NCI-H524 (cell line): ENCODE measurements at regions not wholly inside any gene's neighbourhood (a gene's known extent, or its start where the extent isn't known, plus 50 kb on each side); places are given as distances from the start of the nearest gene placed in this dataset.
"Not testable (repeated sequence)": the region's sequence is repeated elsewhere in the genome, so short reads cannot be mapped to it uniquely, and the experiment has no call there.

Experiments used
- DNase-seq, 2 experiments: peaks; one replicate each; lab custom pipeline; 2025; lab: John Stamatoyannopoulos, UW

GRCh38 chrX:44096666-44097065, 123.5 kb upstream of the NDP start:
- DNase-seq = no peak

- no peak for DNase-seq
Measured at GRCh38 chrX:44094821-44095530, 121.8 kb upstream of the NDP start.

- no peak for DNase-seq
Measured at GRCh38 chrX:44093431-44093830, 120.2 kb upstream of the NDP start.

- no peak for DNase-seq
Measured at GRCh38 chrX:44092778-44093177, 119.6 kb upstream of the NDP start.

- no peak for DNase-seq
Measured at GRCh38 chrX:44088510-44089144, 115.4 kb upstream of the NDP start.

GRCh38 chrX:44085209-44085608, 112.0 kb upstream of the NDP start:
- no peak for DNase-seq

- no peak for DNase-seq
Measured at GRCh38 chrX:44082829-44083228, 109.6 kb upstream of the NDP start.

GRCh38 chrX:44080083-44080482, 106.9 kb upstream of the NDP start:
- DNase-seq = no peak

- no peak for DNase-seq
Measured at GRCh38 chrX:44072631-44073030, 99.4 kb upstream of the NDP start.

- DNase-seq = no peak
Measured at GRCh38 chrX:44071847-44072551, 98.8 kb upstream of the NDP start.

GRCh38 chrX:44071070-44071645, 98.0 kb upstream of the NDP start:
- no peak for DNase-seq

- DNase-seq = no peak
Measured at GRCh38 chrX:44068043-44068442, 94.9 kb upstream of the NDP start.

GRCh38 chrX:44063606-44064005, 90.4 kb upstream of the NDP start:
- no peak for DNase-seq

GRCh38 chrX:44062840-44063239, 89.7 kb upstream of the NDP start:
- no peak for DNase-seq

- DNase-seq = no peak
Measured at GRCh38 chrX:44061968-44062614, 88.9 kb upstream of the NDP start.

- DNase-seq = no peak
Measured at GRCh38 chrX:44060221-44060620, 87.0 kb upstream of the NDP start.

GRCh38 chrX:44058339-44058738, 85.1 kb upstream of the NDP start:
- no peak for DNase-seq

GRCh38 chrX:44055638-44056037, 82.4 kb upstream of the NDP start:
- DNase-seq = no peak

GRCh38 chrX:44054863-44055601, 81.8 kb upstream of the NDP start:
- no peak for DNase-seq

GRCh38 chrX:44045106-44045505, 71.9 kb upstream of the NDP start:
- not testable (repeated sequence) for DNase-seq

GRCh38 chrX:44043496-44043895, 70.3 kb upstream of the NDP start:
- DNase-seq = no peak

GRCh38 chrX:44042751-44043150, 69.6 kb upstream of the NDP start:
- DNase-seq = no peak
